HPDE6-E6E7 (cell line): ENCODE measurements at regions not wholly inside any gene's neighbourhood (a gene's known extent, or its start where the extent isn't known, plus 50 kb on each side); places are given as distances from the start of the nearest gene placed in this dataset.

Source experiments
- DNase-seq: peaks from one replicate; pipeline ENCODE4 v3.0.0; 2011; ENCODE audit warnings: missing footprints; ENCODE audit errors: extremely low spot score

DNA sequence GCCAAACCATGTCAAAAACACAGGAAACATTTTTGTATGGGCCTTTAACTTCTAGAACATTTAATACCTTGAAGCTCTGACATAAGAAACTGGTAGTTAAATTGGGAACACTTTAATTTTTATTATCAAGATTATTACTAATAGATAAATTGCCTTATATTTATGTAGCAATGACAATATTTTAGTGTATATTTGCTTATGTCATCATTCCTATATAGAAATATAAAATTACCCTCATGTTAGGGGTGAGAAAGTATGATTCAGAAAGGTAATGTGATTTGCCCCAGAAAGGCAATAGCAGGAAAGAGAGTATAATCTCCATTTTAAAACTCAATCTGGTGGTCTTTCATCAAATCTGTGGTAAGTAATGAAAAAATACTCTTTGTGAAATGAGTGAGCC, 147.4 kb downstream of the IL15 start:
- DNase-seq, result no peak

DNA sequence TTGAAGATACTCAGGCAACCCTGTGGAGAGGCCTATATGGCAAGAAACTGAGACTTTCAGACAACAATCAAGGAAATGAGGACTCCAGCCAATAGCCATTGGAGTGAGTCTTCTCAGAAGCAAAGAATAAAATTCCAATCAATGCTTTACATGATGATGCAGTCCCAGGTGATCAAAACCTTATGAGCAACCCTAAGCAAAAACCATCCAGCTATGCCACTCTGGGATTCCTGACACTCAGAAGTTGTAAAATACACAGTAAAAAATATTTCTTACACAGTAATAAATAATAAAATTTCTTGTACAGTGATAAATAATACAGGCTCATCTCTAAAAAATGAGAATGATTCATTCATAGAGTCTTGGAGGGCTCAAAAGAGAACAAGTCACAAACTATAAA, 150.6 kb downstream of the IL15 start:
- DNase-seq, result no peak

DNA sequence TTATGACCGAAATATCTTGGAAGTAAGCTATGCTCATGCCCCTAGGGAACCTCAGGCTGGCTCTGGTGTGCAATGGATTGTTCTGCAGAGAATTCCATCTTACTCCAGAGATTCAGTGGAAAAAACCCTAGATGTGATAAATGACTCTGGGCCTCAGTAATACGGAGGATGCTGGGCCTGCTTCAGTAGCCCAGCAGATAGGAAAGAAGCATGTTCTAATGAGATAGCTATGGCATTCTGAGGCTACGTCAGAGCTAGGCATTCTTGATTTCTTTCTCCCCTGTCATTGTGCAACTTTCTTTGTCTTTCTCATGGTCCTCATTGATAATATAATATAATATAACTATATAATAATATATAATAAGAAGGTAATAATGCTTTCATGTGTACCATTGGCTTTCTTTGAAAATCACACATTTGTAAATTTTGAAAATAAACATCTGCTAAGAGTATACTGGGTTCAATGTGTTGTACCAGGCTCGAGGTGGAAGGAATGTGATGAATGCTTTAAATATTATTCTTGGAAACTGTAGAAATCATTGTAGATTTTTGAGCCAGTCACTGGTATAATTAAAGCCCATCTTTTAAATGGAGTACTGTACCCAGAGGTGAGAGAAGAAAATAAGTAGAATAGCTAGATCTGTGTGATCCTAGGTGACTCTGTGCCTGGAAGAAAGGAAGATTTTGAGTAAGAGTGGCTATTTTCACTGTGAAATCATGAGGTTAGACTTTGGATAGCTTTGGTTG, 152.0 kb downstream of the IL15 start:
- no peak for DNase-seq

DNA sequence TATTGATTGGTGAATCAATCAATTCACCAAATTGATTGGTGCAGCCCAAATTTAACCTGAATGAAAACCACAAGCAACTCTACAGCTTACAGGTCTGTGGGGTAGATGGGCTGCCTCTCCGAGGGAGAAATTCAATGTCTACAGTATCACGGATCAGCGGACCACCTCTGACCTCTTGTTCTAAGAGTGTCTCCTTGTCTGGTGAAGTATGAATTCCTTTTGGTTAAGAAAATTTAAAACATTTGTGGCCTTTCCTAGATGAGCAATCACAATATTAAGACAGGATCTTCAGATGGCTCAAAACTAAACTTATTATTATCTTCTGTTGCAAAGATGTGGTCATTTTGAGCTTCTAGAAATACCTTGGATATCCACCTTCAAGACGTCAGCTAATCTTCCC, 153.3 kb downstream of the IL15 start:
- DNase-seq, result no peak

DNA sequence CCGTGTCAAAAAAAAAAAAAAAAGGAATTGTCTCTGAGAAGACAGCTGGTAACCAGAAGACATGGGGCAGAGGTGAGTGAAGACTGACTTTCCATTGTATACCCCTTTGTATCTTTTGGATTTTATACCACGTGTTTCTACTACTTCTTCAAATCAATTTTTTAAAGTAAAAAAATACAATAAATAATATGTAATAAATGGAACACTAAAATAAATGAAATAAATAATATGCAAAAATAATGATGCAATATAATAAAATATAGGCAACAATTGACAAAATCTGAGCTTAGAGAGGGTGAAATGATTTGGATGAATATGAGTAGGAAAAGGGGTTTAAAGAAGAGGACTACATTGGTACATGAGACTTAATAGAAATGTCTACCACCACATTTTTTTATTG, 155.8 kb downstream of the IL15 start:
- no peak for DNase-seq

DNA sequence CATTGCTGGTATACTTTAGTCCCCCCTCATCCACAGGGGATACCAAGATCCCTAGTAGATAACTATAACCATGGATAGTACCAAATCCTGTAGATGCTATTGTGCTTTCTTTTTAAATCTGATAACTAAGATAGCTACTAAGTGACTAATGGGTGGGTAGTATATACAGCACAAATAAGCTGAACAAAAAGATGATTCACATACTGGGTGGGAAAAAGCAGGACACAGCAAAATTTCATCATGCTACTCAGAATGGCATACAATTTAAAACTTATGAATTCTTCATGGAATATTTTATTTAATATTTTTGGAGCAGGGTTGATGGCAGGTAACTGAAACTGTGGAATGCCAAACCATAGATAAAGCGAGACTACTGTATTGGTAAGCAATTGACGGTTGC, 161.6 kb downstream of the IL15 start:
- DNase-seq, result no peak

DNA sequence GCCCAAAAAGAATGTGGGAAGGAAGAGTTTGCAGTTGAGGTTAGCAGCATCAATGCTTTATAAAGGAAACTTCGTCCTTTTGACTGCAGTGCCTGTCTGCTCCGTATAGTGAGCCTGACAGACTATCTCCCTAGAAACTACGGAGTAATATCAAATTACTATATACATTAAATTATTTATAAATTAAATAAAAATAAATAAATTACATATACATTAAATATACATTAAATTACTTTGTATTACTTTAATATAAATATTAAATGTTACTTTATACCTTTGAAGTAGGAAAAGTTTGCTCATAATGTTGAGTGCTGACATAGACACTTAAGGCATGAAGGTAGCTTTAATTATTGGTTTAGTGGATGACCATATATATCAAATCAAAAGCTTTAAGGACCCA, 165.2 kb downstream of the IL15 start:
- DNase-seq, result no peak

DNA sequence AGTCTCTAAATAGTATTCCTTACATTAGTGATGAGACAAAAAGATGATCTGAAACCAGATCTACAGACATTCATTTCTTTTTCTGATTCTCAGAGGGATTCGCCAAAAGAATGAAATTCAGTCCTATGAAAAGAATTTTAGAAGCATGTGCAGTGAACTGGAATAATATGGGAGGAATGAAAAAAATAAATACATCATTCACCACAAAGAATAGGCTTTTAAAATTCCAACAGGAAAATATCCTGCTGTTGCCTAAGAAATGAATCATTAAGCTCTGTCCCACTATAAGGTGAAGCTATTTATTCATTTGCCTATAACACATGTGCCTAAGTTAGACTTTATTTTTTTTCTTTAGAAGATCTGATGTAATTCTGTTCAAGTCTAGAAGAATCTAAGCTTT, 165.9 kb downstream of the IL15 start:
- no peak for DNase-seq

DNA sequence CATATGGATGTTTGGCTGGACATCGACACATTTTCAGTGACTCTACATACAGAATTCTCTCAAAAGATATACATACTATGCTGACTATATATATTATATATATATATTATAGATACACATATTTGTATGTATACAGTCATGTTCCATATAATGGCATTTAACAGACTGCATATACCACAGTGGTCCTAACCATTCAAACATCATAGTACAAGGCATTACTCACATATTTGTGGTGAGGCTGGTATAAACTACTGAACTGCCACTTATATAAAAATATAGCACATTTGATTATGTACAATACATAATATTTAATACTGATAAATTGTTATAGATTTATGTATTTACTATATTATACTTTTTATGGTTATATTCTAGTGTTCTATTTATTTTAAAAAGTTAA, 168.5 kb downstream of the IL15 start:
- DNase-seq, result no peak

DNA sequence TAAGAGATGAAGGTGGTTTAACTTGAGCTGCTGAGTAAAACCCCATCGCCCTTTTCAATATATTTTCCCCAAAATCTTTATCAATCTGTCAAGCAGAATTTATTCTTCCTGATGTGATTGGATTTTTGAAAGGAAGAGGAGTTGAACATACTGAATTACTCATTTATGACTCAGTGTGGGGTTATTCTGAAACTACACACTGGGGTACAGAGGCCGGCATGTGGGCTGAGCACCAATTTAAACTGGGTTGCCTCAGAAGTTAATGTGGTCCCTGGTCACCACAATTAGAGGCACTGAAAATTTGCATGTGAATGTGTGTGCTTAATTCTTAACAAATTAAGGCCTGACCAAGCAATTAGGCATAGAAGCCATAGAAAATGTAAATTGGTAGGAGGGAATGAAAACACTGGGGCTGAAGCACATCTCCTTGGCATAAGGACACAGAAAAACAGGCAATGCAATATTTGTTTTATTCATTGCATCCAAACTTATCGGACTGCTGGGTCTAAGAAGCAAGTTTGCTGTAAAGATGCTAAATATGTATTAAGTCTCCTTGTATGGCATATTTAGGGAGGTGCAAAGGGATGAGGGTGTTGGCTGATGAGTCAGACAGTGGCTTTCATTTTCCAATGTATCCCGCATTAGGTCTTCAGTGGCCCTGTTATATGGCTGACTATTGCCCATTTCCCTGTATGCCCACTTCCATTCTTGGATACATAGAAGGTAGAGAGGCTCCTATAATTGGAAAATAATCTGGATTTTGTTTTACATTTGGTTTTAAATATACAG, 170.9 kb downstream of the IL15 start:
- DNase-seq, result peak; percentile 12

DNA sequence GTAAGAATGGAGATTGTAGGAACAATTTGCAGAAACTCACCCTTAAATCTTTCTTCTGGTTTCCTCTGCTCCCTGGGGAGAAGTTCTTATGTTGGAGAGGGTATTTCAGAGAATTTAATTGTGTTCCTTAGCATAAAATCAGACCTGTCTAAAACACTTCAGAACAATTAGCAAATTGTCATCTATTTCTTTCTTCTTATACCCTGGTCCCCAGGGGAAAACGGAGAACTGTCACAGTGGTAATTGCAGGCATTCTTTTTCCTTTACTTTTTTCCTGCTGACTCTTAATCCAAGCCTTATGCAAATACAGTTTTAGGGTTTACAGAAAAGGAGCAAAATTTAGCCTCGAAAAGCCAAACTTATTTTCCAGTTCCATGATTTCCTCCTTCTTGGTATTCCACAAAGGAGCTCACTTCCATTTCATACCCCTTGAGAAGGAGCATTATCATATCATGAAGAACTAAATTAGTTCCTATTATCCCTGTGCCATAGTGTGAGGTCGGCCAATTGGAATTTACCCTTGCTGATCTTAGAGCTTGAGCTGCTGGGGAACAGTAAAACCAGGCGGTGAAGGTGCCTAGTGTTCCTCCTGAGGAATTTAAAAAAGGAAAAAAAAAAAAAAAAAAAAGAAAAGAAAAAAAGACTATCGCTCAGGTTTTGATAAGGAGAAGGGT, 173.8 kb downstream of the IL15 start:
- DNase-seq, result no peak

DNA sequence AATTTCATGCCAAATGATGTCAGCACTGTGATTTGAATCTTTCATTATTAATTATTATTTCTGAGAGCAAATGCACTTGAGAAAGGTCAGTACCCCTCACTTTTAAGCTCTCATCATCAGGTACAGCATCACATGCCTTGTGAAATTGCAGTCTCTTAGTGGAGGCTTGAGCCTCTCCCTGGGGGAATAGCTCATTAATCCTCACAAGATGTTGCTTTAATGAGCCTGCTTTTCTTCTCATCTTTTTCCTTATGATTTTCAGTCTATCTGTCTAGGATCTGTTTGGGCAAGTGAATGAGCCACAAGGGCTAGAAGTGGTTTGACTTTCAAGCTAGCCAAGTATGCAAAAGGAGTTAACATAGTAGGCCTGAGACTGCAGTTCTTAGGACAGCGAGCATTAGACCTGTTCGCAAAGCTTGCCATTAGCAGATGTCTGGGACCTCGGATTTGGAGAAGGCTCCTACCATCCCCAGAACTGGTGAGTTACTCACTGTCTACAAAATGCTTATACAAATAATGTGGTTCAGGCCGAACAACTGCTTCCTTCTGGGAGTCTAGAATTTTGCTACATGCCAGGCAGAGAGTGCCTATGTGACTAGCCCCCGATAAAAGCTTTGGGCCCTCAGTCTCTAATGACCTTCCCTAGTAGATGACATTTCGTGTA, 174.5 kb downstream of the IL15 start:
- no peak for DNase-seq

DNA sequence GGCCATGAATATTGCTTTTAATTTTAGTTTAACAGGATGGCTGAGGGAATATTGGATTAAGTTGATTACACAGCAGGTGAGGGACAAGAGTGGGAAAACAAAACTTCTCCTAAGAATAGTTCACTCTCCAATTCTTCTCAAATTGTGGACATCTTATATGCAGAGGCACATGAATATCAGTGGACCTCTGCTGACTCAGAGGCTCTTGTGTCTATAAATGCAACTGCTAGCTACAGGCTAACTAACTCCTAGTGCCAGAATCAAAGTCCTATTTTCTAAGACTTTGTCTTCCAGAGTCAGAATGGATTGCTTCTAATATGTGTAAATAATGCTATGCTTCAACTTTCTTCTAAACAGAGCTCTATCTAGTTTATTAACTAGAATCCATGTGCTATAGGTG, 175.8 kb downstream of the IL15 start:
- DNase-seq, result no peak

DNA sequence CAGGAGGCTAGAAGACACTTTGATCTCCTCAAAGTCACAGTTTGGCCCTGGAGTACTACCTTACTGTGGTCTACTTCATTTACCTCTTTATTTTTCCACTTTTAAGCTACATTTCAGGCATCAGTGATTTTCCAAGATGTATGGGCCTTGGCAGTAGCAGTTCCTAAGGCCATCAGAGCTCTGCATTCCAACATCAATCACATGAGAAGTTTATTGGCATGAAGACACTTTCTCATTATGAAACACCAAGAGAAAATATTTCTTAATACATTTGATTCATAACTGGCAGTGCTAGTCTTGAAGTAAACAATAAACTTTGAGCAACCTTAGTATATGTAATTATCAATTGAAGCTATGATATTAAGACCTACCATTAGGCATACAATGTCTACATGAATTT, 178.1 kb downstream of the IL15 start:
- DNase-seq, result no peak

DNA sequence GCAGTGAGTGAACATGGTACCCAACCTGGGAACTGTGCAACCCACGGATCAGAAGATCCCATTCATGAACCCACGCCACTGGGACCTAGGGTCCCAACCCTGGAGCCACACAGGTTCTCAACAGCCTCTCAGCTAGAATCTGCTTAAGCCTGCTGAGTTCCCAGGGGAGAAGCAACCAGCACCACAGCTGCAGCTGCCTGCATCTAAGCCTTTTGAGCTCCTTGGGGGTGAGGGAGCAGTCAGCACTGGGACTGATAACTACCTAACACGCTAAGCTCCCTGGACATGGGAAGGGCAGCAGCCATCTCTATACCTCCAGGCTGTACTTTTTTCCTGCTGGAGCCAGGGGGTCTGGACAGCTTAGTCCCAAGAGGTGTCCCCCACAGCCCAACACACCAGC, 179.3 kb downstream of the IL15 start:
- DNase-seq, result no peak

DNA sequence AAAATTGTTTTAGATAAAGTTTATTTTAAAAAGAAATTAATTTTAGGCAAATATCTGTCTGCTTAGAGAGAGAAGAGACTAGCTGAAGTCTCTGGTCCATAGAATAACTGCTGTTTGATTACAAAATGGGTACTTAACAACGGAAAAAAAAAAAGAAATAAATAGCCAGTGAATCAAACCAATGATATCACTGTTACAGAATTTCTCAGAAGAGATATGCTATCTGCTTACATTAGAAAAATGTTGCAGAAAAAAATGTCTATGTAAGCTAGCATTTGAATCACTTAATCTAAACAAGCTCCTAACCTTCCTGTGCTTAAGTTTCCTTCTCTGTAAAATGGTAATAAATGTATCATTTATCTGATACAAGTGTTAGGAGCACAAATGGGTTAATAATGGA, 189.9 kb downstream of the IL15 start:
- no peak for DNase-seq

DNA sequence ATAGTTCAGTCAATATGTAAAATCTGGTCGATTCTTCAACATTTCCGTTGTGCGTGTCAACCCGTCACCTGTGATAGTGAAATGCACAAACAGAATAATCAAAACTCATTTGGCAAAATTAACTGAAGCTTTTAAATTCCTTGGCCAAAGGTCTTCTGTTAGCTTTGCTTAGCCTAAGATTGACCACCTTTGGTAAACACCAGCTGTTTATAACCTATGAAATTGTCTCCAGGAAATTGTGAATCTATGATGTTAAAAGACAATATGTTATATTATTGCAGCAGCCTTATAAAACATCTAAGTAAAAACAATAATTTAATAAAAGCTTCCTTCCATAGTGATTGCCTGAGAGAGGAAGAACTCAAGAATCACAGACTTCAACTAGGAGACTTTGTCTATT, 196.8 kb downstream of the IL15 start:
- no peak for DNase-seq

DNA sequence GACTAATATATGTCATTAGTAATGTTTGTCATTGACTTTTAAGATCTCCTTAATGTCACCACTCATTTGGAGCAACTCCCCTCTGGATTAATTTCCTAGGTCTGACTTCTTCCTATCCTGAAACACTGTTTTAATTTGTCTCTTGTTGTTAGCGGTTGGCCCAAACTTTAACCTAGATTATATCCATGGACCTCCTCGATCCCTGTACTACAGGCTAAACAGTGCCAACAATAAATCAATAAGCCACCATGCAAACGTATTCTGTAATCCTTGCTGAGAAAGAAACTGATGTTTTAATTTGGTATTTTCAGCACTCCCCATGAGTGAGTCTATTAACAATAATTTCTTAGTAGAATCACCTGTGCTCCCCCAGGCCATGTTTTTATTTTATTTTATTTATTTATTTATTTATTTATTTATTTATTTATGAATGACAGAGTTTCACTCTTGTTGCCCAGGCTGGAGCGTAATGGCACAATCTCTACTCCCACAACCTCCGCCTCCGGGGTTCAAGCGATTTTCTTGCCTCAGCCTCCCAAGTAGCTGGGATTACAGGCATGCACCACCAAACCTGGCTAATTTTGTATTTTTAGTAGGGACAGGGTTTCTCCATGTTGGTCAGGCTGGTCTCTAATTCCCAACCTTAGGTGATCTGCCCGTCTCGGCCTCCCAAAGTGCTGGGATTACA, 204.1 kb downstream of the IL15 start:
- no peak for DNase-seq

DNA sequence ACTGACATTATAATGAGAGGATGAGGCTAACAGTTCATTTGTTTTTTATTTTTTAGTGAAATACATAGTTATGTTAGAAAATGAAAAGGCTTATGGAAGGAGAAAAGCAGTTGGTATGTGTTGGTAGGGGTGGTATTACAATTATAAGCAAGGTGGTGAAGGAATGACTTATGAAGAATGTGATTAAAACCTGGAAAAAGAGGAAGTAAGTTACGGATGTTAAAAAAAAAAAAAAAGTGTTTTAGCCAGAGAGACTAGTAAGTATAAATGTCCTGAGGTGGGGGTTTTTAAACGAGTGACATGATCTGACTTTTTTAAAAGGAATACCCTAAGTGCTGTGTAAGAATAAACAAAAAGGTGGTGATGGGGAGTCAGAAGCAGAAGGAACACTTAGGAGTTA, 206.8 kb downstream of the IL15 start:
- DNase-seq, result no peak

DNA sequence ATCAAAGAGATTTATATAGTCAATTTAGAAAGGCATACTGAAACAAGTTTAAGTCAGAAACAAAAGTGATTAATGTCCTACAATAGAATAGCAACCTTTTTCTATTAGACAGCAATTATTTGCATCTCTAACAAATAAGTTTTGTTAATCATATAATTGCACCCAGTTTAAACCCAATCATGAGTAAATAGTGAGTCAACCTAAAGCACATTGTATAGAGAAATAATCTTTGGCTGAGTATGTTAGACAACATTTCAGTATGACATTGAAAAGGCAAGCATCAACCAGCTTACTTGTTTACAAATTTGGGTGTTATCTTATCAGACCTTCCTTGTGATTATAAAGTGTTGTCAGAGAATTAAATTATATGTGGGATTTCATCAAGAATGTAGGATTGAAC, 209.5 kb downstream of the IL15 start:
- no peak for DNase-seq

DNA sequence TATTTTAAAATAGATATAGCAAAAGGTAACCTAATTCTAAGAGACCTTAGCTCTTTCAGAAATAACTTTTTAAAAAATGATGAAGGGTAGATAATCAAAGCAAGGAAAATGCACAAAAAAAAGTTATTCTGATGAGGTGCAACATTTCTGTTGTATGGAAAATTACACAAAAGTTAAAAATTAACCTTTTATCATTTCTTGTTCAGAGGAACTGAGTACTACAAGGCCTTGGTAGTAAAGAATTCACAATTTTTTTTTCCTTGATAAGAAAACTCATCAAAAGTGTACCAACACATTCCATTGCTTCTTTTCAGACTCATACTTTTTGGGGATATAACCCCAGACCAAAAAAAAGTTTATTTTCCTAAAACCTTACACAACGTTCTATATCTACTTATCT, 213.0 kb downstream of the IL15 start:
- DNase-seq, result no peak

DNA sequence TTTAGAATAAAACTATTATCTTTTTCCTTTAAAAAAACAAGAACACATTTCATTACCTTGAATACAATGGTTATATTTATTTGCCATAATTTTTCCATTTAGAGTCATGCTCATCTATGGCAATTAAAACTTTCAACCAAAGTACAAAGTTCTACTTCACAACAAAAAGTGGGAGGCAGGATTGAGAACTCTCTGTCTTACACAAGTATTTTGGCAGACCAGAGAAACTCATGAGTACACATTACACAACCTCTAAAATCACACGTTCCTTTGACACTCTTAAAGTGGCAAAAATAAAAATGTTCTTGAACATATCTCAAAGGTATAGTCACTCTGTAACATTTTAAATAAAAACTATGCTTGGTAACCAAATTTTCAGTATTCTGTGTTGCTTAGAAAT, 213.4 kb downstream of the IL15 start:
- DNase-seq, result no peak
